Dedifferentiated amniotic fluid mesenchymal stem cell (primary cell): ENCODE measurements at regions not wholly inside any gene's neighbourhood (a gene's known extent, or its start where the extent isn't known, plus 50 kb on each side); places are given as distances from the start of the nearest gene placed in this dataset.

Experiments used
- DNase-seq: peaks from one replicate; pipeline ENCODE4 v3.0.0-alpha.2; 2016; ENCODE audit errors: extremely low spot score

DNA sequence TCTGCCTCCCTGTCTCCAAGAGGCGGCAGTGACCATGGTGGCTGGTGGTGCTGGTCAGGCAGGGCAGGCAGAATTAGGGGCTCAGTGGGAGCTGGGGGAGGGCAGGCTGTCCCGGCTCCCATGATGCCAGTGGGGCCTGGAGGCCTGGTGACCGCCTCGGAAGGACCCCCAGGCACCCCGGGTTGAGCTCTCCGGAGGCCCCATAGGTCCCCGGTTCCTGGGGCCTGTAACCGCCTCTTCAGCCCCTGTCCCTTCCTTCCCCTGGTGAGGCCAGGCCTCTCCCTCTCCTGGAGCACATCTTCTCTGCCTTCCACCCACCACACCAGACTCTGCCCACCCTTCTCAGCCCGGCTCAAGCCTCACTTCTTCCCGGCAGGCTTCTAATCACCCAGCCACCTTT lies 117.7 kb upstream of the GSC start:
- no peak for DNase-seq

DNA sequence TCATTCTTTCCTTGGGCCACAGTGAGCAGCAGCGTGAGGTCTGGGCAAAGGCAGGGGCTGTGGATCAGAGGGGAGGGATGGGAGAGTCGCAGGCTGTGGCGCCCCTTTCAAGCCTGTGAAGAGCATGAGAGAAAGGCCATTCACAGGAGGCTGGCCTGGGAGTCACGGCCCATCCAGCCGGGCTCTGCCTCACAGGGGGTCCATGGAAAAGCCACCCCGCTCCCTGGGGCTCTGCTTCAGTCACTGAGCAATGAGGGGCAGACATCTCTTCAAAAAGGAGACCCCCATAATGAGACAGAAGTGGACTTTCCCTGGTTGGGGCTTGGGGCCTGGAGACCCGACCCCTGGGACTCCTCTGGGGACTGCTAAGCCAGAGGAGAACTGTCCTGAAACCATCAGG lies 117.0 kb upstream of the GSC start:
- DNase-seq: no peak

DNA sequence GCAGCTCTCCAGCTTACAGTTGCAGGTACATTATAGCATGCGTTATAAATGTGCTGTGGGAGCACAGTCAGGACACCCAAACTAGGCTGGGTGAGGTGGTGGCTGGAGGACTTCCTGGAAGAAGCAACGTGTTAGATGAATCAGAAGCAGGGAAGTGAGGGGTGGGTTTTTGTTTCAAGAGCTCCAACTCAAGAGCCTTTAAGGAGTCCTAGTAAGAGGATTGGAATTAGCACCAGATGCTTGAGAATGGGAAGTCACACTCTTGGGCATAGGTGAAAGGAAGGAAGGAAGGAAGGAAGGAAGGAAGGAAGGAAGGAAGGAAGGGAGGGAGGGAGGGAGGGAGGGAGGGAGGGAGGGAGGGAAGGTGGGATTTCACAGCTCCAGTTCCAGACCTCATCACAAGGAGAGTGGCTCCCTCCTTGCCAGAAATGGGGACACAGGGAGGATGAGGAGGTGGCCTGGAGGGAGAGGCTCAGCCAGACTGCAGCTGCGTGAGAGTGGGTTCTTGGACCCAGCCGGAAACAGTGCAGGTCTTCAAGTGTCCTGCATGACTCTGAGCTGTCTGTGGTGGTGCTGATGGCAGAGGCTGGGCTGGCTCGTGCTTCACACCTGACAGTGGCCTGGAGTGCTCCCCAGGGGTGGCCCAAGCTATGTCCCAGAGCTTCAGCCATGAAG lies 115.7 kb upstream of the GSC start:
- DNase-seq: no peak

DNA sequence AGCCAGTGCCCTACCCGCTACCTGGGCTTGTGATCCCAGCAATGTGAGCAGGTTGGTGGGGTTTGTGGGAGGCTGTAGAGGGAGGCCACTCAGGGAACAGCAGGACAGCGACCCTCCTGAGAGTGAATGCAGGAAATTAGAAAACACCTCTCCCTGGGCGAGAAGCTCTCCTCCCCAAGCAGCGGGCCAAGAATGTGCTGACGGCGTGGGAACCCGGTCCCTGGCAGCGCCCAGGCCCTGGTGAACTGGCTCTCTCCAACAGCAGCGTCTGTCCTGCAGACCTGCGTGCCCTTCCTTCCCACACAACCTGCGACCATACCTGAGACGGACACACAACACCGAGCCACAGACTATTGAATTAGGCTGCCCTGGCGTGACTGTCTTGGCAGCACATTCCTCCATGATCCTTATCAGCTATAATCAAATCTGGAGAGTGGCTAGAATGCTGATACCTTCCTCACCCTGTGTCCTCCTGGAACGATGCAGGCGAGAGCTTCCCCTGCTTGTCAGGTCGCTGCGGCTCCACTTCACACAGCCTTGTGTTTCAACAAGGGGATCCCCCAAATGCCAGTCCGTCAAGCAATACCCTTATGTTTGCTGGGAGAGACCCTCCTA lies 114.8 kb upstream of the GSC start:
- DNase-seq: no peak

DNA sequence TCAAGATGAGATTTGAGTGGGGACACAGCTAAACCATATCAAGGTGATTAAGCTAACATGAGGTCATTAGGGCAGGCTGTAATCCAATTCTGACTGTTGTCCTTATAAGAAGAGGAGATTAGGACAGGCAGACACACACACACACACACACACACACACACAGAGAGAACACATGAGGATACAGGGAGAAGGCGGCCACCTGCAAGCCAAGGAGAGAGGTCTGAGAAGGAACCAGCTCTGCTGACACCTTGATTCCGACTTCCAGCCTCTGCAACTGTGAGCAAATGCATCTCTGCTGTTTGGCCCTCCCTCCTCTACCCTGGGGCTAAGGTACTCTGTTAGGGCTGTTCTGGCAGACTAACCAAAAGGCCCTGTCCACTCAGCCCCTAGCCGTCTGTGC lies 112.5 kb upstream of the GSC start:
- no peak for DNase-seq

DNA sequence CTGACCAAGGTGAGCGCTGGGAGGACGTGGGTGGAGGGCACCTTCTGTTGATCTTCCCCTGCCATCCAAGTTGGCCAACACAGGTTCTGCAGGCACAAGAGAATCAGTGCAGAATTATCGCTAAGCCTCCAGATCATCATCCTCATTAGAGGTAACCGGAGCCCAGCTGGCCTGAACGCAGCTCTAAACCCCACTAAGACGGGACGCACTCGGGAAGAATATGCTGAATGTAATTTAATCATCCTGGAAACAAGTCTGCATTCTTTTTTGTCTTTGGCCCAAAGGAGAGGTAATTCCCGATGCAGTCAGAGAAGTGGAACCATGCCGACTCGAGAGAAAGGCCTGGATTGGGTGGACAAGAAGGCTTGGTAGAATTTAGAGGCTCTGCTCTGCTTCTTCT lies 111.0 kb upstream of the GSC start:
- DNase-seq: no peak

DNA sequence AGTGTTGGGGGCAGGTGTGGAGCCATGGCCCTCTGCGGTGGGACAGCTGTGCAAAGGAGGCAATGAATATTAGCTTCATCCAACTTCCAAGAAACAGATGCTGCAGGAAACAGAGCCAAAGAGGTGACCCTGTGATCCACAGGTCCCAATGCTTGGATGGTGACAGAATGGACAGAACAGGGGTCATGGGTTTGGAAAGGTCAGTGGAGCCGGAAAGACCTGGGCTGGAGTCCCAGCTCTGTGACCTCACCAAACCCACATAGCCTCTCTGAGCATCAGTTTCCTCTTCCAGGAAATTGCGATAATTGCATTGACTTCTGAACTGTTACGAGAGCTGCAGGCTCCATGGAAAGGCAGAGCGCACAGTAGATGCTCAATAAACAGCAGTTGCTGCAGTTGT lies 110.2 kb upstream of the GSC start:
- no peak for DNase-seq

DNA sequence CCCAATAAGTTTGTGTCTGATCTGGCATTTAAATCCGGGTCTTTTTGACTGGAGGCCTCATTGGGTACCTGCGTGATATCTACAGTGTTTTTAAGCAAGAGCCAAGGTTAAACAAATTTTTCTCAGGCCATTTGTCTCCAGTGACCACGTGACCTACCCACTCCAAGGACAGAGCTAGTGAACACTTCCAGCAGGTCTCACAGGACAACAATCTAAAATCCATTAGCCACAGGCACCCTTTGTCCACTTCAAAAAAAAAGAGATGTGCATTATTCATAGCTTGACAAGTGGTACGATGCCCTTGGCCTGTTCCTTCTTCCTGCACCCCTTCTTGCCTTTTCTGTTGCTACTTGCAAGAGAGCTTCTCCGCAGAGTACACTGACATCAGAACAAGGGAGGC lies 109.6 kb upstream of the GSC start:
- DNase-seq: no peak

DNA sequence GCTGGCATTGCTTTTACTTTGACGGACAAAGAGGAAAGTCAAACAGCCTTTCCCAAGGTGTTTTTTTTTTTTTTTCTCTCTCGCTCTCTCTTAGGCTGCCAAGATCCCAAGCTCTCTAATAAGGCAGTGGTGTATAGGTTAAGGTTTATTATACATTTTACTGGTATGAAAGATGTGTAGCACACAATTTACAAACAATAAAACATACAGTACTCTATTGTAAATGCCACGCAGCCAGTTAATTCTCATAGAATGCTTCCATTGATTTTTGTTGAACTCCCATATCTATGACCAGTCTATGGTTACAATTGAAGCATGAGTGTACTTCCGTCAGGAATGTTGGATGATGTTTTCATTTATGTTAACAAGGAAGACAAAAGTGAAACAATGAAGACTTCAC lies 106.4 kb upstream of the GSC start:
- no peak for DNase-seq

DNA sequence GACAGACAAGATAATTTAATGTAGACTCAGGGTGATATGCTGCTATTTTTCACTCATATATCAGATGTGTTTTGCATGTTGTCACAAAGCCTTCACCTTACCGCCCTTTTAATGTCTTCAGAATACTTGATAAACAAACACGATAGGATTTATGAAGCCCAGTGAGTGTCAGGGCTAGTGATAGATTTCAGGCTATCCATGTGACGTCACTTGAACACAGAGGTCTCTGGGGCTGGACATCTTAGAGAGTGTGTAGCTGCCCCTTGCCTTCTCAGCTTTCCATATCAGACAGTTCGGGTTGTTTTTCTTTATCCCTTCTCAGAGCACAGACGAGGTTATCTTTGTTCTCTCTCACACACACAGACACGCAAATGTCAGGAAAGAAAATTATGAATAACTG lies 105.3 kb upstream of the GSC start:
- DNase-seq: no peak

DNA sequence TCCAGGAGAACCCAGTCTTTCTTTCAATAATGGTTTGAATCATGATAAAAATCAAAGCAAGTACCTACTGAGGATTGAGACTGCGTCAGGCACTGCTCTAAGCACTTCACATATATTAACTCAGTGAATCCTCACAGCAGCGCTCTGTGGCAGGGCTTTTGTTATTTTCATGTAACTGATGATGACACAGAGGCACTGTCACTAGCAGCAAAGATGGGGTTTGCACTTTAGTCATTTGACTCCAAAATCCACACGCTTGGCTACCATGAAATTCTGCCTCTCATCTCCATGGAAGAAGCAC lies 98.8 kb upstream of the GSC start:
- no peak for DNase-seq

DNA sequence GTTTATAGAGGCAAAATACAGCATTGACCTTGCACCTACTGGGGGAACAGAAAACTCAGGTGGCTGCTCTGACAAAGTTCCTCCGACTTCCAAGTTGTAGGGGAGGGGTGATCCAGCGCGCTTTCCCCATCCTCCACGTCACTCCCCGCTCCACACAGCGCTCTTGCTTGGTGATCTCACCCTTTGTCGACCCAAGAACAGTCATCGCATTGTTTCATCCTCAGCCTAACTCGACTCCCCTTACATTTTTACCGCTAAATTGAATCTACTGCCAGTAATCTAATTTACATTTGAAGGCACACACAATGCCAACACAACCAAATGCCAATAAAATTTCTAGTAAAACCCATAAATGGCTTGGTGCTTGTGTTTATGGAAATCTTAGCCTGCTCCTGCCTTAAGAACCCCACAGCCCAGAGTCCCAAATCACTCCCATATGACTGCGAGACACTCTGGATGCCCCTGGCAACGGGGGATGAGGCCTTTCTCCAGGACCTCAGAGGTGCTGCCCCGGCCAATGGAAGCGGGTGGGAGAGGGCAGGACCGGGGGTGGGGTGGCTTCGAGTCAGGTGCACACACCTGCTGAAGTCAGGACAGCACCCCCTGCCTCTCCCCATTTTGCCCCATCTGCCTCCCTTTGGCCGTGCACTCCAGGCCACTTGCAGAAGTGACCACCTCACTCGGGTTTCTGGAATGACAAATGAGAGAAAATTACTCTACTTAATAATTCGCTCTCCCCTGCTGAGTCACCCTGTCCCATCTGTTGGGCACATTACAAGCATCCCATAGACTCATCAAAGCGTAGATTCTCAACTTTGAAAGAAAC lies 98.2 kb upstream of the GSC start:
- no peak for DNase-seq

DNA sequence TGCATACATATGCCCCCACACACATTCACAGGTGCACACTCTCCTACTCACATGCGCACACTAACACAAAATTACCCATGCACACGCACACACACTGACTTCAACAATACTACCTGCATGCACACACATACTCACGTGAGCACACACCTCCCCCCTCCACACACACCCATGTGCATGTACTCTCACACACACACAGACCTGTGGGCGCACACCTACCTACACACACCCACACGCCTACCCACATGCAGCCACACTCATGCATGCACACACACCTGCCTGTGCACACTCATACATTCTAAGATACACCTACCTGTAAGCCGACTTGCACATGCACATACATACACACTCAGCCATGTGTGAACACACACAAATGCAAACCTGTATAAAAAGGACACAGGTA lies 97.3 kb upstream of the GSC start:
- no peak for DNase-seq

DNA sequence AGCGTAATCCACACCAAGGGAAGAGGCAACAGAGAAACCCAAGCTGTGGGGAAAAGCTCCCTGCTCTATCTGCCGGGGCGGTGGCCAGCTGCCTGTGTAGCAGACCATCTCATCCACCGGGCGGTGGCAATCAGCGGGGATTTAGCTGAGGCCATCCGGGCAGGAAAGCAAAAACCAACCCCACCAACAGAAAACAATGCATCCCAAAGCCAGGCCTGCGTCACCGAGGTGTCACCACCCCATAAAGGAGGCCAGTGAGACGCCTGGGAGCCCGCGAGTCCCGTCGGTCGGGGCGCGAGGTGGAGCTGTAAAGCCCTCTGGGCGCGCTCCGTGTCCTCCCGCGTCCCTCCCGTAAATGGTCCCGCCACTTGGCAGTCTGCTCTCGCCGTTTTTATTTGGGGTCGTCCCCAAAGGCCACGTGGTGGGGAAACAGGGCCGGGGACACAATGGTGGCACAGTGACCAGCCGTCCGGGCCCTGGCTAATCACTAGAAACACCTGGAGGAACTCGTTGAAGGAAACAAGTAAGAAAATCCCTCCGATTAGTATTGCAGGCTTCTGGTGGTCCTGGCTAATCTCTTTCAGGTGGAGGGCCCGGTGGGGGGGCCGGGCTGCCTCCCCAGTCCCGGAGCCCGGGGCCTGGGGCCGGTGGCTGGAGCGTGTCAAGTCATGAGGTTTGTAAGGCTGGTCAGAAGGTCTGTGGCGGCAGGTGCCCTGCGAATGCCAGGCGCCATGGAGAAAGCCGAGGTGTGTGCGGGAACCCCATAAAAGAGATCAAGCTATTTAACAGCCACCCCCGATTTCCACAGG lies 94.7 kb upstream of the GSC start:
- DNase-seq: no peak

DNA sequence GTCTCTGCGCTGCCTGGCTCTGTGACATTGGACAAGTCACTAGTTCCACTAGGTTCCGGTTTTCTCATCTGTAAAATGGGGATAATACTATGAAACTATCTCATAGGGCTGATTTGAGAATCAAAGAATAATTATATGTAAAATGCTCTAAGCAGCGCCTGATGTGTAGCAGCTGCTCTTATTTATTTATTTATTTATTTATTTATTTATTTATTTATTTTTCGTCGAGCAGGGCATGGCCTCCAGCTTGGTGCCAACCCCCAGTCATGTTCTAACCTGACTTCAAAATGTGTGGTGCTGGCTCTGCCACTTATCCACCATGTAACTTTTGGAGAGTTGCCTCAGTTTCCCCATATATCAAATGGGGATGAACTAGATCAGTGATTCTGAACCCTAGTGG lies 93.5 kb upstream of the GSC start:
- DNase-seq: no peak

DNA sequence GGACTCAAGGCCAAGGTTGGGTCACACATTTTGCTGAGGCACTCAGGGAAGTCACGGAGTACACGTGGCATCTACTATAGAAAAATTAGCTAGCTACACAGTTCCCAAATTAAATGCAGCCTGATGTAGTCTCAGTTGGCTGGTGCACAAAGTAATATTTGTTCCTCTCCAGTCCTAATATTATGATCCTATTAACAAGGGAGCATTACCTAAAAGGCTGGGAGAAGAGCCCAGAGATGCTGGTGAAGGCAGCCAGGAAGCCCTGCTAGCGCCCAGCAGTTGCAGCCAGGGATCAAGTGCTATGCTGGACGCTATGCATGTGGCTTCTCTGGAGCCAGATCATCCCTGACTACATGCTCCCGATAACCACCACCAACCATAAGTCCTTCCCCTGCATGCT lies 88.0 kb upstream of the GSC start:
- DNase-seq: no peak

DNA sequence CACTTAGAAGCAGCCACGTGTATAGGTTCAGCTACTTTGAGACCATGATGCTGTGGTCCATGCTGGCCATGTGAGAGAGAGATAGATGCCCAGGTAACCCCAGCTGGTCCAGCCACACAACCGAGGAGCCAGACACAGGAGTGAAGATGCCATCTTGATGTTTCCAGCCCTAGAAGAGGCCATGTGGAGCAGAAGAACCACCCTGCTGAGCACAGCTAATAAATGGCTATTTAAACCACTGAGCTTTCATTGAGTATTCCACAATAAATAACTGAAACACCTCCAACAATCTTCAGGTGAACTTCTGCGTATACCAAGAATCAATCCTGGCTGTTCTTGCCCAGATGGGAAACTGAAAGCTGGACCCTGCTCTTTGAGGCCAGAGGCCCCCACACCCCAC lies 84.0 kb upstream of the GSC start:
- DNase-seq: no peak

DNA sequence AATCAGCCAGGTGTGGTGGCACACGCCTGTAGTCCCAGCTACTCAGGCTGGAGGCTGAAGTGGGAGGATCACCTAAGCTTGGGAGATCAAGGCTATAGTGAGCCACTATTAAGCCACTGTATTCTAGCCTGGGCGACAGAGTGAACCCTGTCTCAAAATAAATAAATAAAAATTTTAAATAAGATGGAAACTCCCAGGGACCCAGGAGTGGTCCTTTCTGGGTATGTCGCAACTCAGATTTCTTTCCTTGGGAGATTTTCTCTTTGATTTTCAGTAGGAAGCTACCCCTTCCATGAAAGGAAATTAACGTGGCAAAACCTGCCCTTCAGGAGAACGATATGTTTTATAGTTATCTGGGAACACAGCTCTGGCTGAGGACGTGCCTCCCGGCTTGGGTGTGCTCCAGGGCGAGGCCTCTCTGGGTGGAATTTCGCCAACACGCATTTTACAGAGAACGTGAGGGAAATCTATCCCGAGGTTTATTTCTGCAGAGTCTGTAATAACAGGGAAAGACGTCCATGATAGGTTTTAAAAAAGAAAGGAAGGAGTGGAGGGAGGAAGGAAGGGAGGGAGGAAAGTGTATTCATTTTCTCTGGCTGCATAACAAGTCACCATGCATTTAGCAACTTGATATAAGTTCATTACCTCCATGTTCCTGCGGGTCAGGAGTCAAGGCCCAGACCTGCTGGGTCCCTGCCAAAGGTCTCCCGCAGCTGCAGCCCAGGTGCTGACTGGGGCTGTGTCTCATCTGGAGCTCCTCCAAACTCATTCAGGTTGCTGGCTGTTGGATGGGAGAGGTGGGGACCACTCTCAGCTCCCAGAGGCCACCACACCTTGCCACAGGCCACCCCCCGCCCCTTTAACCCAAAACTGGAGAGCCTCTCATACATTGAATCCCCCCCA lies 80.6 kb upstream of the GSC start:
- no peak for DNase-seq

DNA sequence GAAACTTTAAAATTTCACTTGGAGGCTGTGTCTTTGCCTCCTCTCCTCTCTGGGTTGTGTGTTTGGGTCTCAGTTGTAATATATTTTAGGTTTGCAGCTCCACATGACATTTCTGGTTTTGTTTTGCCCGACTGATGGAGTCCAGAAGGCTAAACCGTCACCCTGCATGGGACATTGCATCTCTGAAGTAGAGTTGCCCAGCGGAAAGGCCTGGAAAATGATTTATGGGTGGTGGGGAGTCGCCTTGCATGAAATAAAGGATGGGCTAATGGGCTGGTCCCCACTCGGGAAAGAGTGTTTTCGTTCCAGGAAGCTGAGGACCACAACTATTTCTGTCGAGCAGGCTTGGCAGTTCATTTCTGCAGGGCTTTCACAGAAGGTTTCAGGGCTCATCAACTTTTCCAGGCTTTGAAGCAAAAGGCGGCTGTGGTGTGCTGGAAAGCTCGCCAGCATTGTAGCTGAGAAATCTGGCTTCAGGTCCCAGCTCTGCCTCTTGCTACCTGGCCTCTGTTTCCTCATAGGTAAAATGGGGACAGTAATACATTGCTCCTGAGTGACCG lies 74.8 kb upstream of the GSC start:
- no peak for DNase-seq

DNA sequence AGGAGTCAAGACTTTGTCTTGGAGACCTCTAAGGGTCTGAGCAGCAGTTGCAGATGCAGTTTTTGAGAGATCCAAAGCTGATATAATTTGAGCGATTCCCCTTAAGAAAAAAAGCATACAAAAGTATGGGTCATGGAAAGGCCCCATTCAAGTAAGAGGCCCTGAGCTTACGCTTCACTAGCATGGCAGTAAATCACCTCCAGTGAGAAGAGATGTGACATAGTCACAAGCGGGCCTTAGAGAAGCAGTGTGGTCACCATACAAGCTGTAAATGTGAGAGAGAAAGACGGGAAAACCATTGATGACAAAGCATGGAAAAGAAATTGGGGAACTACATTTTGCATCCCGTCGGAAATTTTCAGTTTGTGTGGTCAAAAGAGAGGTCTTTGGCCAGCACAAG lies 70.6 kb upstream of the GSC start:
- no peak for DNase-seq

DNA sequence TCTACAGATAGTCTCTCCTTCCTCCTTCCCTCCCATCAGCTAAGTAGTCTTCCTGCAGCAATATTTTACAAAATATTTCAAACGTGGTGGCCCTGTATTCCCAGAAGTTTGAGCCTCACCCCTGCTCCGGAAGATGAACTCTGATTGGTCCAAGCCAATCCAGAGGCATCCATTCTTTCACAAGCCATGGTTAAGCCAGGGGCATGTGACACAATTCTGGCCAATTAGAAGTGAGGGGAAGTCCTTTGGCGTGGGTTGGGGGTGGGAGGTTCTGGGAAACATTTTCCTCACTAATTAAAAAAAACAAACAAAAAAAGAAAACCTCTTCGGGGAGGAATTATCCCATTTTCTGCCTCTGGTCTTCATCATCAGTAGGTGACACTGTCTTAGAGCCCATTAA lies 69.4 kb upstream of the GSC start:
- DNase-seq: no peak
